ENCODE measurements at regions not wholly inside any gene's neighbourhood (a gene's known extent, or its start where the extent isn't known, plus 50 kb on each side); places are given as distances from the start of the nearest gene placed in this dataset.

DNA sequence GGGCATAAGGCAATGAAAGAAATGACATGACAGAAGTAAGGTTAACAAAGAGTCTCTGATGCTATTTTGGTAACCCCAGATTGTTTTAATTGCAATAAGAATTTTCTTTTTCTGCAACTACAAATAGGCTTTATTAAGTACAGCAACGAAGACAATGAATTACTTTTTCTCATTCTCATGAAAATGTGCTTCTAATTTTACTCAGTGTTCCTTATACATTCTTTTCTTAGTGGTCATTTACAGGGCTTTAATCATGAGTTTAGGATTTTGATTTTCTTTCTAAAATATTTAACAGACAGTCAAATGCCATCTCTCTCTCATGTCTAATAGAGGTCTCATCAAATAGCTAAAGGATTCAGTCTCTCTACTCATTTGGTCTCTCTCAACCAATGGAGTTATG lies 452.1 kb downstream of the RAP2B start:
- no peak for TF ChIP-seq JUND (IDR thresholded peaks at IDR 0.05; ENCODE audit: low read depth)
- in situ Hi-C loops (cut with HindIII; ENCODE audit: low pct_unique_long_range_greater_than_20kb, low sequenced_read_pairs): no loop called here
- DNase-seq (ENCODE audit: low read depth in 1 of 2, low spot score in 1 of 2): no peak

DNA sequence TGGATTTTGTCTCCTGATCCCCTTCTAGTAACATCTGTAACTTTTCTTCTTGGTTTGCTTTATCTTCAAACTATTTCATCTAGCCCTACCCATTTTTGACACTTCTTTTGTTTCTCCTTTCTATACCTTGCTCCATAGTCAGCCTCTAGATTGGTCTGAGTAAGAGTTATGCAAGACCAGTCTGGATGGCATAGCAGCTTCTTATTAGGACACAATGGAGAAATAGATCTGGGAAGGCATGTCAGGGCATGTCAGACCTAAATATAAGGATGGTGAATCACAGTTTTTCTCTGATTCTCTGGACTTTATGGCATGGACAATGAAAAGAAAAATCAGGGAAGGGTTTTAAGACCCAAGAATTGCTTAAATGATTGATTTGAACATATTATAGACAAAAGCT lies 452.5 kb downstream of the RAP2B start:
- TF ChIP-seq JUND (IDR thresholded peaks at IDR 0.05; ENCODE audit: low read depth): no peak
- DNase-seq (ENCODE audit: low read depth in 1 of 2, low spot score in 1 of 2): no peak
- in situ Hi-C loops (cut with HindIII; ENCODE audit: low pct_unique_long_range_greater_than_20kb, low sequenced_read_pairs): no loop called here

DNA sequence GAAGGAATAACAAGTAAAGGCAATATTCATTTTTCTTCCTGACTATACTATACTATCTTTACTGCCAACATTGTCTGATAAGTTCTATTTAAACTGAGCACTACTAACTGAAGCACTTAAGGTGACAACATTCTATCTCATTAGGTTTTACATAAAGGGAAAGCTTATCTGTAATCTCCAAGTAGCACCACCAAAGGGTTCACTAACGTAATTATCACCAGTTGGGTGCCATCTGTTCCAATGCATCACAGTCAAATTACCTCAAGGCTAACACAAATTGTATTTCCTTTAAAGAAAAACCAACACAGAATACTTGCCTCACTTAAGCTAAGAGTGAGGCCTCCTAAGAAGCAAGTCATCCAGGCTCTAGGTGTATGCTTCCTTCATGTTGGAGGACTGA lies 453.8 kb downstream of the RAP2B start:
- no peak for TF ChIP-seq JUND (IDR thresholded peaks at IDR 0.05; ENCODE audit: low read depth)
- in situ Hi-C loops (cut with HindIII; ENCODE audit: low pct_unique_long_range_greater_than_20kb, low sequenced_read_pairs): no loop called here
- DNase-seq (ENCODE audit: low read depth in 1 of 2, low spot score in 1 of 2): no peak

DNA sequence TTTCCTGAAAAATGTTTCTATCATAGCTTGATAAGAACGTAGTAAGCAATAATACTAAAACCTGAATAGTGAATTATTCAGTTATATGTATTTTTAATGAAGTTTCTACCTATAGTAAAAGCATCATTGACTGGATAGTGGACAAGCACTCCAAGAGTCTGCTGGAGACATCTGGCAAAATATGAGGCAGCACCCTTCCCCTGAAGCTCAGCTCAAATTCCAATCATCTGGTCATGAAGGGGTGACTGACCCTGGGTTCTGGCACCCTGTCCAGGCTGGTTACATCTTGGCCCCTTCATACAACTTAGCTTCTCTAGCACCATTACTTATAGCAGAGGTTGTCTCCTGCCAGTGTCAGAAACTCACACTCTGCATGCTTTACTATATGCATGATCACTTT lies 455.4 kb downstream of the RAP2B start:
- TF ChIP-seq JUND (IDR thresholded peaks at IDR 0.05; ENCODE audit: low read depth): no peak
- no peak for DNase-seq (ENCODE audit: low read depth in 1 of 2, low spot score in 1 of 2)
- in situ Hi-C loops (cut with HindIII; ENCODE audit: low pct_unique_long_range_greater_than_20kb, low sequenced_read_pairs): no loop called here

DNA sequence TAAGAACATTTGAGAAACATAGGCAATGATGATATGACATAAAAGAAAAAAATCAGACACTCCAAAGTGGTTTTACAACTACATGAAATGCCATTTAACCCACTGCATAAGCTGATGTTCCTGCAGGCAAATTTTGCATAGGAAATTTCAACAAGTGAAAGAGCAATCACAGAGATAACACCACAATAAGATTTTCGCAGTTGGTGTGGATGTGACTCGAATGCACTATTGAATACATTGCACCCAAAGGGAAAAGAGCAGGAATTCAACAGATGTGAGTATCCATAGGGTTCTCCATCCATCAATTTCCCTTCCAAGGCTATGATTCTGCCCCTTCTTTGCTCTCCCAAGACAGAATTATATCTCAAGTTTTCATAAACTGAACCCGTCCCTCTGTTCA lies 456.1 kb downstream of the RAP2B start:
- TF ChIP-seq JUND (IDR thresholded peaks at IDR 0.05; ENCODE audit: low read depth): no peak
- in situ Hi-C loops (cut with HindIII; ENCODE audit: low pct_unique_long_range_greater_than_20kb, low sequenced_read_pairs): no loop called here
- DNase-seq (ENCODE audit: low read depth in 1 of 2, low spot score in 1 of 2): no peak

DNA sequence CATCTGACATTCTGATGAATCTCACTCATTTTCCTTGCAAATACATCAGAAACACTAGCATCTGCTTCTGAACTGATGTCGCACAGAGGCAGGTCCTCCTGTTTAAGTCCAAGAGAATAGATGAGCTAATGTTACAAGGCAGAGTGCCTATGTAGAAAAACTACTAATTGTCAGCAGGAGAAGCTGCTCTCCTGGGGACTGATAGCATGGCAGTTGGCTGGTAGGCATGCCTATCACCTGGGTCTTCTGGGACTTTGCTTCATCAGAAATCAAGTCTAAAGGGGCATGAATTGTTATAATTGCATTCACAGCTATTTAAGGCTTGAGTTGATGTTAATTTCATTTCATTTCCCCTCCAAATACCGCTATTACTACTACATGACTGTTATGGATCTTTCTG lies 457.2 kb downstream of the RAP2B start:
- no peak for DNase-seq (ENCODE audit: low read depth in 1 of 2, low spot score in 1 of 2)
- in situ Hi-C loops (cut with HindIII; ENCODE audit: low pct_unique_long_range_greater_than_20kb, low sequenced_read_pairs): no loop called here
- no peak for TF ChIP-seq JUND (IDR thresholded peaks at IDR 0.05; ENCODE audit: low read depth)

DNA sequence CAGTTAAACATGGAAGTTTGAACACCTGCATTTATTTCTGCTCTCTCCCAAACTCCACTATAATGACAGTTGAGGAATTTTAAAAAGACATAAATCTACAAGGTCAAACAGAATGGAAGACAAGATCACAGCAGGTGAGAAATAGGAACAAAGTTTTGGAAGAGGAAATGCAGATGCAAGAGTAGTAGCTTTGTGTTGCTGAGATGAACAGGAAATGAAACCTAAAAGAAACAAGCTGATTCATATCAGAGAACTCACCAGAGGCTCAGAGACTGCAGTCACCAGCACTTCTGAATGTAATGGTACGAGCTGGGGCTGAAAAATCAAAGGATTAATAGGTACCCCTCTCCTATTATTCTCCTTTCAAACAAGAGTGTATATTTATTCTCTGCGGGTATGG lies 459.9 kb downstream of the RAP2B start:
- DNase-seq (ENCODE audit: low read depth in 1 of 2, low spot score in 1 of 2): no peak
- TF ChIP-seq JUND (IDR thresholded peaks at IDR 0.05; ENCODE audit: low read depth): no peak
- in situ Hi-C loops (cut with HindIII; ENCODE audit: low pct_unique_long_range_greater_than_20kb, low sequenced_read_pairs): no loop called here

DNA sequence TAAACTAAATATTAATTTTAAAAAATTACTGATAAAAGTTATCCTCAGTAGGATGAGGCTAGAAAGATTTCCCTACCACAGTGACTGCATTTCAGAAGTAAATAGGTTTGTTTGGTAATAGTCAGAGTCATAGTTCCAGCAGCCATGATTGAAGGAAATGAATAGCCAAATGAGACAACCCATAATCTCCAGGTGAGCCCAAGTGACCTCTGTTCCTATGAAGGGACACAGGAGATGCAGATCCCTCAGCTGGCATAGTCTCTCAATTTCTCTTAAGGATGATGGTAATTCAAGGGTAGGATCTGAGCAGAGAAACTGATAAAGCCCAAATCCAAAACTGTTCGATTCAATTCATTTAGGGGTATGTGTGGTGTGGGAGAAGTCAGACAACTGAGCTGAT lies 461.8 kb downstream of the RAP2B start:
- TF ChIP-seq JUND (IDR thresholded peaks at IDR 0.05; ENCODE audit: low read depth): no peak
- in situ Hi-C loops (cut with HindIII; ENCODE audit: low pct_unique_long_range_greater_than_20kb, low sequenced_read_pairs): no loop called here
- DNase-seq (ENCODE audit: low read depth in 1 of 2, low spot score in 1 of 2): no peak

DNA sequence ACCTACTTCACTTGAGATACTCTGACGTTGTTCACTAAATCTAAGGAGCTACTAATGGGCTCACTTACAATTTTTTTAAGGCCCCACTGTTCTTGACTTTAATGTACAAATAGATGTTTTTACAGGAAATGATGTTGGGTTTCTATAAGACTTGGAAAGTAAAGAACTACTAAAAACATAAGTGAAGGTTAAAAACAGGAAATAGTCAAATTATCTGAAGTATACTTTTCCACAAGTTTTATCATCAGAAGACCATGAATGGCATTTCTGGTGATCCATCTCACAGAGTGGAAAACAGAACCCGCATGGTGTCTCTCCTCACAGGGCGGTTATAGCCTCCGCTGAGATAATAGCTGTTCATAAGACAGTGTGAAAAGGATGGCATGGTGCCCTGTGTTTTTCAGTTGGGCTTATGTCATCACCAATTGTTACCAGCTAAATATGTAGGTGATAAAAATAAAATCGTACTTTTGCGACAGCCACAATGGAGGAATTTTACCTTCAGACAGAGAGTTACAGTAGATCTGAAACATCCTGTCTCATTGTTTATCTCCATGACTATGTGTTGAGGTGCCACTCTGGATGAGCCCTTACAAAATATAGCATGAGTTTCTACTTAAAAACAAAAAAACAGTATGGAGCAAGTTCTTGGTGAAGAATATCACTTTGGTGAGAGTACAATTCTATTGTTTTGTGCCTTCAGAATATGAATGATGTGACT lies 462.4 kb downstream of the RAP2B start:
- no peak for DNase-seq (ENCODE audit: low read depth in 1 of 2, low spot score in 1 of 2)
- in situ Hi-C loops (cut with HindIII; ENCODE audit: low pct_unique_long_range_greater_than_20kb, low sequenced_read_pairs): no loop called here
- no peak for TF ChIP-seq JUND (IDR thresholded peaks at IDR 0.05; ENCODE audit: low read depth)

DNA sequence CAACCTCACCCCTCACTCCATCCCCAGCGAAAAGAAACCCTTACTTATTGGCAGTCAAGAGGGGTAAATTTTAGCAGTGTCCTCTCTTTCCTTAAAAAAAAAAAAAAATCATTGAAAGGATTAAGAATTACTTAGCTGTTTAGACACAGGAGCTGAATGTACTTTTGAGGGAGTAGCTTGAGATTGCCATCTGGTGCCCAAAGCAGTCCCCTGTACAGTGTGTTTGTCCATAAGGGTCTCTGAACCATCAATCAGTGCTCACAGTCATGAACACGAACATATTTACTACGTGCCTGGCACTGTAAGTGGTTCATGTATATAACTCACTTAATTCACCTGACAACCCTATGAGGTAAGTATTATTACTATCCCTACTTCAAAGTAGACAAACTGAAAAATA lies 463.5 kb downstream of the RAP2B start:
- in situ Hi-C loops (cut with HindIII; ENCODE audit: low pct_unique_long_range_greater_than_20kb, low sequenced_read_pairs): no loop called here
- TF ChIP-seq JUND (IDR thresholded peaks at IDR 0.05; ENCODE audit: low read depth): no peak
- no peak for DNase-seq (ENCODE audit: low read depth in 1 of 2, low spot score in 1 of 2)

DNA sequence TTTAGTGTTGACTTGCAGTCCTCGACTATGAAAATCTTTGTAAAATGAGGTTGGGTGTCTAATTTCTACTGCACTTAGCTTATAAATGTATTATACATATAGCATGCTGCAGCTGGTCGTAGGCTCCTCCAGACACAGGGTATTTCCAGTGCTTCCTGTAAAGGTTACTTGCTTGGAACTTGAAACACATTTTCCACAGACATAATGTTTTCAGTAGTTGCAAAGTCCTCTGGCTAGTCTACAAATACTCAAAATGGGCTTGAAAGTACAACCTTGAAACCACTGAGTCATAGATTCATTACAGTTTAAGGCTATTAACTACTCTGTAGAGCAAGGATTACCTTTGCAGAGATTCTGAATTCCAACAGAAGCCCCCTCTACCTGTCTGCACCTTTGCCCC lies 464.1 kb downstream of the RAP2B start:
- in situ Hi-C loops (cut with HindIII; ENCODE audit: low pct_unique_long_range_greater_than_20kb, low sequenced_read_pairs): no loop called here
- no peak for TF ChIP-seq JUND (IDR thresholded peaks at IDR 0.05; ENCODE audit: low read depth)
- no peak for DNase-seq (ENCODE audit: low read depth in 1 of 2, low spot score in 1 of 2)

DNA sequence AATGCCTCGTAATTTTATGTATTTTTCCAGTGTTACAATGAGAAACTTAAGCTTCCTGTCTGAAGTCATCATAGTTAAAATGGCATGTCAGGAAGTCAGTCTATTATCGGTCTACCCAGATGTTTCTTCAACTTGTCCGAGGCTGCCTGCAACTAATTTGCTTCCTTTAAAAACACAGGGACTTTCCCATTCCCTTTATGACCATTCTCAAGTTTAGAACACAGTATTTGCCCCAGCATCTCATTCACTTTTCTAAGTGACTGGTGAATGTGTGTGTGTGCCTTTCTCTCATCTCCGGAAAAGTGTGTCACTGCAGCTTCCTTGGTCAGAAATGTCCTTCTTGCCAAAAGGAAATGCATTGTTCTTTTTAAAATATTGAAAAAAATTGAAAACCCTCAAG lies 466.6 kb downstream of the RAP2B start:
- no peak for DNase-seq (ENCODE audit: low read depth in 1 of 2, low spot score in 1 of 2)
- TF ChIP-seq JUND (IDR thresholded peaks at IDR 0.05; ENCODE audit: low read depth): no peak
- in situ Hi-C loops (cut with HindIII; ENCODE audit: low pct_unique_long_range_greater_than_20kb, low sequenced_read_pairs): no loop called here

DNA sequence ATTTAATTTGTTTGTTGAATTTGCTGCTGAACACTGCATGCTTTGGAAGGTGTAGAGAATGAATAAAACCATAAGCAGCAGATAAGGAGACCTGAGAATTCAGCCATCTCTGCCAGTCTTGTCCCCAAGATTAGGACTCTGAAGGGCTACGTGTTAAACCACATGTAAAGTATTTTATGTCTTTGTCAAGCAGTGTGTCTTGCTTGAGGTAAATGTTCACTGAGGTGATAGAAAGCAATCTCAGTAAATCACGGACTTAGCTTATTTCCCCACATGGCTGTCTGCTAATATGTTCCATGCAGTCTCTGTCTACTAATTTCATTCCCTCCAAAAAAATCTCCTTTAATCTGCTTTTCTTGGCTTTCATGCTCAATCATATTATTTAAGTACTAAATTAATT lies 467.1 kb downstream of the RAP2B start:
- in situ Hi-C loops (cut with HindIII; ENCODE audit: low pct_unique_long_range_greater_than_20kb, low sequenced_read_pairs): no loop called here

DNA sequence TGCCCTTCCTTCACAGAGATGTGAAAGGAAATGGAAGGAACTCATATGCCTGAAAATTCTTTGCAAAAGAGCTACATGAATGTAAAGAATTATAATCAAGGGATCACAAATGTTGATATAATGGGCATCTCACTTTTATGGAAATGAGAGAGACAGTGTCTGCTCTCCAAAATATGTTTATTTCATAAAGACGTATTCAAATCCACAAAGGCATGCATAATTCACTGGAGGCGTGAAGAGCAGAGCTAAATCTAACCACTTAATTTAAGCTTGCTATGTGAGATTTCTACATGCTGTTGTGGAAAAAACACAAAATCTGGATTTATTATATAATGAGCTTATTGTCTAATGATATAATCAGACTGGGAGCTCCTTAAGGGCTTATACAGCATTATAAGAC lies 469.1 kb downstream of the RAP2B start:
- TF ChIP-seq JUND (IDR thresholded peaks at IDR 0.05; ENCODE audit: low read depth): no peak
- in situ Hi-C loops (cut with HindIII; ENCODE audit: low pct_unique_long_range_greater_than_20kb, low sequenced_read_pairs): no loop called here
- no peak for DNase-seq (ENCODE audit: low read depth in 1 of 2, low spot score in 1 of 2)

More for the DNA sequence above, 467.1 kb downstream of the RAP2B start:
- TF ChIP-seq JUND (IDR thresholded peaks at IDR 0.05; ENCODE audit: low read depth): no peak
- DNase-seq (ENCODE audit: low read depth in 1 of 2, low spot score in 1 of 2): no peak

Measured in T47D (cell line).